H1 (cell line): ENCODE measurements at regions not wholly inside any gene's neighbourhood (a gene's known extent, or its start where the extent isn't known, plus 50 kb on each side); places are given as distances from the start of the nearest gene placed in this dataset.

Experiments
- BACH1 ChIP-seq: IDR thresholded peaks from 2 replicates; pipeline ENCODE4 v1.6.1; 2012; ENCODE audit warnings: low read length, improper control_type of control experiment
- HDAC2 ChIP-seq, 2 experiments: fragments of 300-600 bp in 1 of 2; sonication (generic) in 1 of 2; IDR thresholded peaks; 2 replicates each; pipeline ENCODE4 v1.6.1; 2011 to 2012; ENCODE audit warnings: low read depth in 2 of 2, low read length in 2 of 2, mild to moderate bottlenecking in 2 of 2, moderate library complexity in 2 of 2, borderline replicate concordance in 1 of 2, inconsistent platforms in 1 of 2
- KDM1A ChIP-seq: fragments of 200-600, 300-600 bp; sonication (generic); IDR thresholded peaks from 2 replicates; pipeline ENCODE4 v1.7.1; 2016; ENCODE audit warnings: mild to moderate bottlenecking, low read length, borderline replicate concordance
- USF2 ChIP-seq: IDR thresholded peaks from 2 replicates; pipeline ENCODE4 v1.6.1; 2011; ENCODE audit warnings: low read length, improper control_type of control experiment
- YY1 ChIP-seq: IDR thresholded peaks from 2 replicates; pipeline ENCODE4 v1.6.1; 2011; ENCODE audit warnings: low read depth, mild to moderate bottlenecking, low read length

- no peak for TF ChIP-seq KDM1A
- TF ChIP-seq USF2 = no peak
- TF ChIP-seq YY1 = no peak
- TF ChIP-seq BACH1 = no peak
- TF ChIP-seq HDAC2 (IDR thresholded peaks at IDR 0.05; ENCODE audit: borderline replicate concordance in 1 of 2, low read depth in 2 of 2, low read length in 2 of 2) = no peak
These were observed 158.2 kb upstream of the RGS6 start (continued) for GRCh38 chr14:71773898-71774481.
